ENCODE measurements at regions not wholly inside any gene's neighbourhood (a gene's known extent, or its start where the extent isn't known, plus 50 kb on each side); places are given as distances from the start of the nearest gene placed in this dataset.

- no peak overlapping the region for H3K4me2 ChIP-seq (ENCODE audit: low read depth, low read length)
- no peaks in the 10 kb centered on the region for H3K9me3 ChIP-seq (ENCODE audit: low read length)
- H2AFZ ChIP-seq (ENCODE audit: low read length) = no peak overlapping the region
- FAIRE-seq (no peak), DNase-seq (ENCODE audit: low spot score) (no peak), ATAC-seq (no peak)
- in situ Hi-C loops (cut with HindIII; ENCODE audit: extremely low pct_ligation_motif_present, low pct_unique_long_range_greater_than_20kb) = no loop called here
- no peak overlapping the region for H3K27ac ChIP-seq (ENCODE audit: extremely low read length, insufficient read depth, low read length)
- no peaks in the 10 kb centered on the region for H4K20me1 ChIP-seq (ENCODE audit: insufficient read depth, low read length)
- H3K27me3 ChIP-seq (ENCODE audit: control insufficient read depth in 1 of 2, insufficient read depth in 2 of 2, low read length in 2 of 2) = peaks cover 2 to 26% of the 10 kb centered on the region in 2 experiments; a peak in 3 of 5 replicates
- CTCF ChIA-PET (ENCODE audit: low intra/inter-chr PET ratio, low total read pairs) = no interaction called here
- H3K79me2 ChIP-seq (ENCODE audit: insufficient read depth, low read length) = no peaks in the 10 kb centered on the region
- H3K4me3 ChIP-seq (replicated peaks in 1 of 3; ENCODE audit: insufficient read depth in 1 of 3, low read depth in 2 of 3, low read length in 3 of 3) = no peak overlapping the region
- BruUV-seq (replicated peaks) = no TSS peak
- intact Hi-C loops (cut with micrococcal nuclease; ENCODE audit: unreplicated experiment) = no loop called here
- H3K9ac ChIP-seq (ENCODE audit: insufficient read depth, low read depth, low read length) = no peak overlapping the region
- H3K4me1 ChIP-seq (ENCODE audit: insufficient read depth, low read length) = no peaks in the 10 kb centered on the region
- POLR2A ChIA-PET = no interaction called here
- 0% methylated on average over 3 of the region's 4 CpGs for WGBS (ENCODE audit: low lambda C conversion rate)
- H3K36me3 ChIP-seq (replicated peaks in 1 of 2; ENCODE audit: control insufficient read depth in 1 of 2, insufficient read depth in 2 of 2, low read length in 2 of 2) = no peaks in the 10 kb centered on the region
- TF ChIP-seq ZNF136 (CRISPR knock-in tag; IDR thresholded peaks at IDR 0.05; ENCODE audit: low read depth) (no peak), KAT8 (CRISPR knock-in tag; IDR thresholded peaks at IDR 0.05) (no peak), YEATS2 (CRISPR knock-in tag; IDR thresholded peaks at IDR 0.05; ENCODE audit: borderline replicate concordance) (no peak), SIX4 (CRISPR knock-in tag; IDR thresholded peaks at IDR 0.05) (no peak), AFF4 (CRISPR knock-in tag; IDR thresholded peaks at IDR 0.05) (no peak), KLF13 (CRISPR knock-in tag; IDR thresholded peaks at IDR 0.05) (no peak), TRIM24 (CRISPR knock-in tag; IDR thresholded peaks at IDR 0.05) (no peak), SIN3A (IDR thresholded peaks at IDR 0.05; ENCODE audit: borderline replicate concordance, low read depth, low read length) (no peak), ZNF282 (IDR thresholded peaks at IDR 0.05; ENCODE audit: partially characterized antibody) (no peak), RAD51 (IDR thresholded peaks at IDR 0.05; ENCODE audit: borderline replicate concordance) (no peak), CCDC6 (CRISPR knock-in tag; IDR thresholded peaks at IDR 0.05) (no peak), ZNF451 (CRISPR knock-in tag; IDR thresholded peaks at IDR 0.05) (no peak), HOXD1 (CRISPR knock-in tag; IDR thresholded peaks at IDR 0.05) (no peak), NFKBIZ (CRISPR knock-in tag; IDR thresholded peaks at IDR 0.05) (no peak), DRAP1 (CRISPR knock-in tag; IDR thresholded peaks at IDR 0.05) (no peak), FOXO4 (CRISPR knock-in tag; conservative IDR thresholded peaks at IDR 0.05) (no peak), U2AF1 (optimal IDR thresholded peaks at IDR 0.05; ENCODE audit: low read depth, low read length) (no peak), ZNF275 (CRISPR knock-in tag; IDR thresholded peaks at IDR 0.05; ENCODE audit: borderline replicate concordance) (no peak), ERF (CRISPR knock-in tag; IDR thresholded peaks at IDR 0.05) (no peak)
Measured at GRCh38 chr10:128729910-128730420, 603.7 kb upstream of the MKI67 start.

All from HepG2 (cell line).